H1 (cell line): ENCODE measurements at regions not wholly inside any gene's neighbourhood (a gene's known extent, or its start where the extent isn't known, plus 50 kb on each side); places are given as distances from the start of the nearest gene placed in this dataset.

Experiments used
- CTCF ChIA-PET: fragments of 300-600 bp; sonication (Branson Sonifier 250); formaldehyde crosslinking; loops from one replicate; lab custom pipeline; 2021; ENCODE audit not compliant: partially characterized antibody; lab: Charles Lee
- POLR2A ChIA-PET: fragments of 300-600 bp; sonication (Branson Sonifier 250); formaldehyde crosslinking; loops from one replicate; lab custom pipeline; 2021; ENCODE audit warnings: inconsistent platforms; ENCODE audit not compliant: partially characterized antibody; lab: Charles Lee
- DNase-seq, 2 experiments: peaks; one replicate each; pipeline versions ENCODE4 v3.0.0 to v3.0.0-alpha.2; 2010 to 2022; ENCODE audit warnings: low spot score in 2 of 2, low read depth in 1 of 2, mixed read lengths in 1 of 2
- FAIRE-seq: peaks from 2 replicates; lab custom pipeline; 2011; peaks lifted over from hg19 to GRCh38; lab: Jason Lieb, UNC
- H2AFZ ChIP-seq: 2 replicates; pipeline ENCODE4 v1.8.1; 2012; ENCODE audit warnings: low read length, inconsistent platforms
- H2AK5ac ChIP-seq: 2 replicates; pipeline ENCODE4 v1.6.1; 2013; ENCODE audit warnings: low read depth, low read length
- H2BK120ac ChIP-seq: replicated peaks from 2 replicates; pipeline ENCODE3; 2013; ENCODE audit warnings: low read depth, low read length, inconsistent platforms
- H2BK12ac ChIP-seq: 2 replicates; pipeline ENCODE4 v1.6.1; 2013; ENCODE audit warnings: low read depth, low read length
- H2BK15ac ChIP-seq: 2 replicates; pipeline ENCODE4 v1.6.1; 2013; ENCODE audit warnings: low read length
- H2BK20ac ChIP-seq: 2 replicates; pipeline ENCODE4 v1.6.1; 2013; ENCODE audit warnings: low read length
- H2BK5ac ChIP-seq: 2 replicates; pipeline ENCODE4 v1.6.1; 2013; ENCODE audit warnings: low read depth, low read length
- H3K14ac ChIP-seq: 2 replicates; pipeline ENCODE4 v1.6.1; 2013; ENCODE audit warnings: inconsistent platforms; ENCODE audit not compliant: insufficient read length
- H3K18ac ChIP-seq: 2 replicates; pipeline ENCODE4 v1.6.1; 2013; ENCODE audit warnings: low read length; ENCODE audit errors: extremely low read depth
- H3K23ac ChIP-seq: 2 replicates; pipeline ENCODE4 v1.6.1; 2013; ENCODE audit warnings: inconsistent platforms; ENCODE audit not compliant: insufficient read length
- H3K23me2 ChIP-seq: 2 replicates; pipeline ENCODE4 v1.6.1; 2013; ENCODE audit warnings: low read depth, low read length
- H3K27ac ChIP-seq: 2 replicates; pipeline ENCODE4 v1.6.1; 2011; ENCODE audit warnings: low read depth, low read length, inconsistent platforms
- H3K27me3 ChIP-seq, 4 experiments: replicated peaks in 1 of 4; 1 replicate in 1 of 4; 2 replicates in 3 of 4; pipeline versions ENCODE4 v1.6.1 to v1.8.1; 2011 to 2013; ENCODE audit warnings: low read length in 3 of 4, mild to moderate bottlenecking in 3 of 4, inconsistent platforms in 2 of 4, mixed read lengths in 2 of 4, moderate library complexity in 1 of 4; ENCODE audit not compliant: control insufficient read depth in 3 of 4, insufficient read depth in 3 of 4; ENCODE audit errors: extremely low read depth in 1 of 4
- H3K36me3 ChIP-seq, 4 experiments: 2 replicates each; pipeline versions ENCODE4 v1.6.1 to v1.8.1; 2011 to 2013; ENCODE audit warnings: mild to moderate bottlenecking in 4 of 4, low read length in 3 of 4, moderate library complexity in 2 of 4, control low read depth in 1 of 4, inconsistent platforms in 1 of 4; ENCODE audit not compliant: insufficient read depth in 4 of 4, control insufficient read depth in 2 of 4
- H3K4ac ChIP-seq: replicated peaks from 2 replicates; pipeline ENCODE3; 2013; ENCODE audit warnings: low read length, low read depth, mixed read lengths, inconsistent platforms; ENCODE audit not compliant: insufficient read length
- H3K4me1 ChIP-seq, 4 experiments: replicated peaks in 1 of 4; 1 replicate in 1 of 4; 2 replicates in 3 of 4; pipeline versions ENCODE4 v1.6.1 to v1.8.1; 2011 to 2013; ENCODE audit warnings: low read length in 3 of 4, inconsistent platforms in 2 of 4, mixed read lengths in 1 of 4; ENCODE audit not compliant: insufficient read depth in 4 of 4, control insufficient read depth in 3 of 4
- H3K4me2 ChIP-seq, 2 experiments: 2 replicates each; pipeline versions ENCODE4 v1.6.1 to v1.8.1; 2011 to 2013; ENCODE audit warnings: low read depth in 2 of 2, low read length in 2 of 2, control low read depth in 1 of 2, inconsistent platforms in 1 of 2, mild to moderate bottlenecking in 1 of 2; ENCODE audit not compliant: insufficient read depth in 1 of 2
- H3K4me3 ChIP-seq, 4 experiments: fragments of 200-600, 300-600 bp in 1 of 4; sonication (generic), shearing (Covaris generic), sonication (Bioruptor Twin) in 1 of 4; 2 replicates each; pipeline versions ENCODE4 v1.5.1 to v1.8.1; 2011 to 2016; ENCODE audit warnings: low read length in 4 of 4, low read depth in 3 of 4, control low read depth in 2 of 4, inconsistent platforms in 2 of 4, mild to moderate bottlenecking in 2 of 4, mixed read lengths in 1 of 4, moderate library complexity in 1 of 4; ENCODE audit not compliant: insufficient read depth in 2 of 4; ENCODE audit errors: extremely low read depth in 1 of 4
- H3K56ac ChIP-seq: replicated peaks from 2 replicates; pipeline ENCODE3; 2013; ENCODE audit warnings: low read depth, mild to moderate bottlenecking, mixed read lengths, low read length, inconsistent platforms; ENCODE audit not compliant: insufficient read length
- H3K79me1 ChIP-seq: 2 replicates; pipeline ENCODE4 v1.6.1; 2013; ENCODE audit warnings: low read depth, low read length, control low read depth
- H3K79me2 ChIP-seq, 2 experiments: 2 replicates each; pipeline versions ENCODE4 v1.6.1 to v1.8.1; 2012 to 2013; ENCODE audit warnings: low read length in 2 of 2, mild to moderate bottlenecking in 2 of 2, inconsistent platforms in 1 of 2; ENCODE audit not compliant: insufficient read depth in 2 of 2, control insufficient read depth in 1 of 2
- H3K9ac ChIP-seq, 4 experiments: replicated peaks in 1 of 4; 1 replicate in 1 of 4; 2 replicates in 3 of 4; pipeline versions ENCODE4 v1.6.1 to v1.8.1; 2011 to 2013; ENCODE audit warnings: low read depth in 3 of 4, low read length in 3 of 4, control low read depth in 2 of 4, mild to moderate bottlenecking in 2 of 4, moderate library complexity in 2 of 4, inconsistent platforms in 1 of 4; ENCODE audit errors: extremely low read depth in 1 of 4
- H3K9me3 ChIP-seq, 2 experiments: 2 replicates each; pipeline versions ENCODE4 v1.6.1 to v1.8.1; 2012 to 2013; ENCODE audit warnings: mild to moderate bottlenecking in 2 of 2, moderate library complexity in 2 of 2, control low read depth in 1 of 2, inconsistent platforms in 1 of 2, low read depth in 1 of 2, low read length in 1 of 2, mixed read lengths in 1 of 2; ENCODE audit not compliant: insufficient read depth in 2 of 2
- H4K20me1 ChIP-seq, 2 experiments: replicated peaks in 1 of 2; 2 replicates each; pipeline versions ENCODE3 to v1.8.1; 2011 to 2013; ENCODE audit warnings: inconsistent platforms in 2 of 2, low read length in 2 of 2, mild to moderate bottlenecking in 1 of 2; ENCODE audit not compliant: insufficient read depth in 2 of 2, control insufficient read depth in 1 of 2
- H4K5ac ChIP-seq: 2 replicates; pipeline ENCODE4 v1.6.1; 2013; ENCODE audit warnings: low read length, low read depth, mixed read lengths, inconsistent platforms; ENCODE audit not compliant: insufficient read length
- H4K8ac ChIP-seq: 2 replicates; pipeline ENCODE4 v1.8.0; 2013; ENCODE audit warnings: mild to moderate bottlenecking, moderate library complexity, low read length, inconsistent platforms; ENCODE audit not compliant: insufficient read depth; ENCODE audit errors: extremely low read depth
- H4K91ac ChIP-seq: replicated peaks from 2 replicates; pipeline ENCODE3; 2013; ENCODE audit warnings: low read length, mixed read lengths, inconsistent platforms; ENCODE audit not compliant: insufficient read length
- FOSL1 ChIP-seq: IDR thresholded peaks from 2 replicates; pipeline ENCODE4 v1.6.1; 2011; ENCODE audit warnings: mild to moderate bottlenecking, low read depth, low read length, moderate library complexity; ENCODE audit not compliant: insufficient read depth
- GTF2F1 ChIP-seq: IDR thresholded peaks from 2 replicates; pipeline ENCODE4 v1.6.1; 2012; ENCODE audit warnings: low read depth, low read length, improper control_type of control experiment, borderline replicate concordance
- POLR2AphosphoS5 ChIP-seq: IDR thresholded peaks from 2 replicates; pipeline ENCODE4 v1.6.1; 2011; ENCODE audit warnings: low read depth, low read length
- RNF2 ChIP-seq: fragments of 200-900, 300-1000 bp; sonication (generic); IDR thresholded peaks from 2 replicates; pipeline ENCODE4 v1.7.1; 2016; ENCODE audit warnings: borderline replicate concordance, low read depth, mild to moderate bottlenecking, antibody characterized with exemption, low read length; ENCODE audit not compliant: poor library complexity, severe bottlenecking; ENCODE audit errors: missing control alignments
- WGBS, 2 experiments: shearing (Covaris generic) in 1 of 2; methylation state at CpG; one replicate each; pipeline versions ENCODE4 v1.1.6 to v1.1.7; 2013 to 2015; ENCODE audit warnings: low lambda C conversion rate in 2 of 2, mixed read lengths in 2 of 2, inconsistent platforms in 1 of 2, low coverage in 1 of 2, missing lambda C conversion rate in 1 of 2; ENCODE audit not compliant: insufficient replicate concordance in 2 of 2, insufficient coverage in 1 of 2, insufficient read length in 1 of 2; ENCODE audit errors: extremely low coverage in 1 of 2, missing lambda C conversion rate in 1 of 2; 5-methylcytosine and 5-hydroxymethylcytosine counted together

GRCh38 chr4:182083671-182084410 is 159.4 kb upstream of the TENM3 start:
- Histone ChIP-seq H3K9me3 (no peaks in the 10 kb centered on the region), H3K23ac (no peak overlapping the region), H3K27me3 (no peaks in the 10 kb centered on the region), H4K8ac (no peak overlapping the region), H3K56ac (no peak overlapping the region), H4K20me1 (no peaks in the 10 kb centered on the region), H2BK20ac (peak overlapping the region; percentile 62; the same call in 1 of the 2 replicates), H2BK15ac (no peak overlapping the region), H3K18ac (peak overlapping the region; percentile 71; the same call in 1 of the 2 replicates), H3K36me3 (no peaks in the 10 kb centered on the region), H4K91ac (peak overlapping the region; percentile 51), H2BK12ac (peak overlapping the region; percentile 72; the same call in 1 of the 2 replicates), H3K23me2 (no peaks in the 10 kb centered on the region; the same call in 1 of the 2 replicates), H3K4me3 (peak overlapping the region in 2 of 4 experiments; percentile 6 to 47; a peak in 1 of 8 replicates), H3K27ac (peak overlapping the region; percentile 4; the same call in 1 of the 2 replicates), H2BK120ac (peak overlapping the region; percentile 95), H2AFZ (no peak overlapping the region), H3K4ac (no peak overlapping the region), H3K4me2 (peak overlapping the region in 1 of 2 experiments; percentile 53; a peak in 2 of 4 replicates), H2BK5ac (peak overlapping the region; percentile 67; the same call in 1 of the 2 replicates), H4K5ac (peak overlapping the region; percentile 51), H2AK5ac (no peak overlapping the region), H3K79me1 (no peaks in the 10 kb centered on the region; the same call in 1 of the 2 replicates), H3K4me1 (peaks cover 0 to 19% (median 5%) of the 10 kb centered on the region in 4 experiments; a peak in 4 of 7 replicates), H3K14ac (no peak overlapping the region), H3K9ac (no peak overlapping the region), H3K79me2 (no peaks in the 10 kb centered on the region)
- CTCF ChIA-PET: interaction anchor here (0.7 to 1.1 kb wide), 2 partner anchors 50 to 149 kb away, joined by 3 read pairs; no protein-coding TSS in a partner anchor
- peak in 1 of 2 experiments; percentile 23 for DNase-seq
- POLR2A ChIA-PET: interaction anchor here (0.9 to 1.0 kb wide), 2 partner anchors 13 to 21 kb away, joined by 3 read pairs; no protein-coding TSS in a partner anchor
- TF ChIP-seq RNF2 (no peak), GTF2F1 (no peak), FOSL1 (no peak), POLR2AphosphoS5 (no peak)
- WGBS, 2 experiments: 67% methylated on average over 8 of the region's 8 CpGs; no CpG with 5 or more reads in 1 of the 2 experiments
- FAIRE-seq: no peak
